ENCODE measurements at regions not wholly inside any gene's neighbourhood (a gene's known extent, or its start where the extent isn't known, plus 50 kb on each side); places are given as distances from the start of the nearest gene placed in this dataset.
A peak's percentile ranks its signal among the peaks of the same experiment; 100 is the strongest.

DNA sequence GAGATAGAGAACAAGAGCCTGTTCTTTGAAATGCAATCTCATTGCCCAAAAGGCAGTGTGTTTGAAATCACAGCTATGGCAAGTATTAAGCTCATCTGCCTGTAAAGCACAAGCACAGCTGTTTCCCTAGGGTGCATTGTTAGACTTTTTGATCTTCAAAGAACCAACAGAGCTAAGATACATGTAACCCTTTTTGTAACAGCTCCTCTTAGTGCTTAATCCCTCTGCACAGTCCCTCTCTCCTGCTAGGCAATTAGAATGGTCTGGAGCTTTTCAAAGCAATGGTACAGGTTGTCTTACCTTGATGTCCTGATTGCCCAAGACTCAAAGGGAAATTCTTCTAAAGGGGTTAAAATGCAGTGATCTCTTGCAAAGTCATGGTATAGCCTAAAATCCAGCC is 249.6 kb upstream of the CHRM2 start:
- no peak overlapping the region for H3K4me3 Mint-ChIP-seq
- no peak overlapping the region for H3K27ac Mint-ChIP-seq
- peaks cover 8% of the 10 kb centered on the region for H3K9me3 Mint-ChIP-seq
- peaks cover 4% of the 10 kb centered on the region; the same call in 1 of the 2 replicates for H3K36me3 Mint-ChIP-seq (ENCODE audit: low read depth)
- H3K4me1 Mint-ChIP-seq (ENCODE audit: low read depth), result peaks cover 10% of the 10 kb centered on the region; the same call in 1 of the 2 replicates
- no peak for DNase-seq
- TF ChIP-seq, protein P1, sequence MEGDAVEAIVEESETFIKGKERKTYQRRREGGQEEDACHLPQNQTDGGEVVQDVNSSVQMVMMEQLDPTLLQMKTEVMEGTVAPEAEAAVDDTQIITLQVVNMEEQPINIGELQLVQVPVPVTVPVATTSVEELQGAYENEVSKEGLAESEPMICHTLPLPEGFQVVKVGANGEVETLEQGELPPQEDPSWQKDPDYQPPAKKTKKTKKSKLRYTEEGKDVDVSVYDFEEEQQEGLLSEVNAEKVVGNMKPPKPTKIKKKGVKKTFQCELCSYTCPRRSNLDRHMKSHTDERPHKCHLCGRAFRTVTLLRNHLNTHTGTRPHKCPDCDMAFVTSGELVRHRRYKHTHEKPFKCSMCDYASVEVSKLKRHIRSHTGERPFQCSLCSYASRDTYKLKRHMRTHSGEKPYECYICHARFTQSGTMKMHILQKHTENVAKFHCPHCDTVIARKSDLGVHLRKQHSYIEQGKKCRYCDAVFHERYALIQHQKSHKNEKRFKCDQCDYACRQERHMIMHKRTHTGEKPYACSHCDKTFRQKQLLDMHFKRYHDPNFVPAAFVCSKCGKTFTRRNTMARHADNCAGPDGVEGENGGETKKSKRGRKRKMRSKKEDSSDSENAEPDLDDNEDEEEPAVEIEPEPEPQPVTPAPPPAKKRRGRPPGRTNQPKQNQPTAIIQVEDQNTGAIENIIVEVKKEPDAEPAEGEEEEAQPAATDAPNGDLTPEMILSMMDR (IDR thresholded peaks at IDR 0.05), result no peak
- H3K27me3 Mint-ChIP-seq (ENCODE audit: insufficient read depth), result peaks cover 4% of the 10 kb centered on the region; the same call in 1 of the 2 replicates

DNA sequence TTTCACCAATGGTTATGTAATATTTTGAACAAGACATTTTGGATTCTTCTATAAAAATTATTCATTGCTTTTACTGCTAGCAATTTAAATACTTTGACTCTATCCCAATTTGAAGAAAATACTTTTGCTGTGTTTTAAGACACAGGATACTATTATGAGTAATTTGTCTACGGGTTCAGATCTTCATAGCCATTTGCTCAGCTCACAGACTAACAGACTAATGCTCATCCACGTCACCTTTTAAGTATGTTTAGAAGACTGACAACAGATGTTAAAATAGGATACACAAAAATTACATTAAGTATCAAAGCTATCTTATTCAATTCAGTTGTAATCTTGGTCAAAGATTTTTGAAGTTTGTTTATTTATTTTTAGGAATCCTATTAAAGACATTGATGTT is 251.3 kb upstream of the CHRM2 start:
- H3K9me3 Mint-ChIP-seq, result peaks cover 16% of the 10 kb centered on the region
- peaks cover 4% of the 10 kb centered on the region; the same call in 1 of the 2 replicates for H3K27me3 Mint-ChIP-seq (ENCODE audit: insufficient read depth)
- peaks cover 4% of the 10 kb centered on the region; the same call in 1 of the 2 replicates for H3K36me3 Mint-ChIP-seq (ENCODE audit: low read depth)
- TF ChIP-seq, protein P1 (IDR thresholded peaks at IDR 0.05), result no peak
- H3K4me3 Mint-ChIP-seq, result peak overlapping the region; percentile 7; the same call in 1 of the 2 replicates
- H3K27ac Mint-ChIP-seq, result no peak overlapping the region
- DNase-seq, result no peak
- peaks cover 10% of the 10 kb centered on the region; the same call in 1 of the 2 replicates for H3K4me1 Mint-ChIP-seq (ENCODE audit: low read depth)

DNA sequence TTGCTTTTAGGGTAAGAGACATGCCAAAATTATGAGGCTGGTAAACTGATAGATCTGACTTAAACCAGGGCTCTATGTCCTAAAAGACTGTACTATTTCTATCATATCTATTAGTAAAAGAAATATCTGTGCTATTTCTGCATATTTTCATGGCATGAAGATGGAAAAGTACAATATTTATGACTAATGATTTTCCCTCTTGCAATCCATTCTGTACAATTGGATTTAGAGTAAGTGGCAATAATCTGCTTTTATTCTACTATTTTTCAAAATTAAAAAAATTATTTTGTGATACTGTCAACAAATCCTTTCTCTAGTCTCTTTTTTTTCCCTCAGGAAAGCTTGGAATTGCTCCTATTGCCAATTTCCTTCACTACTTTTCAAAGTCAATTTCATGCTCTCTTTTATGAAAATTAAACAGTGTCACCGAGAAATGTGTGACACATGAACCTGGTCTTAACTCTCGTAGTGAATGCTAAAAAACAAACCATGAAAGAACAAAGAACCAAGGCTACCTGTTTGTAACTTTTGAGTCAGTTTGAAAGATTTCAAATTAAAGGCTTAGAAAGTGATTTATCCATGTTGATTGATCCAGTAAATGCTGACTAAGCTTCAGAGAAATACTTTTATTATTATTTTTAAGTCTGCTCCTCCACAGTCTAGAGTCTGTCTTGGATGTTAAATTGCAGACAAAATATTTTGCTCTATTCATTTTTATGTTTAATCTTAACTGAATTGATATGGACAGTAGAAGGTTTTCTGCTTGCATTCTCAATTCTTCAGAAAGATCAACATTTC is 262.7 kb upstream of the CHRM2 start:
- Mint-ChIP-seq H3K27ac (no peak overlapping the region), H3K4me1 (ENCODE audit: low read depth) (no peaks in the 10 kb centered on the region), H3K36me3 (ENCODE audit: low read depth) (no peaks in the 10 kb centered on the region), H3K27me3 (ENCODE audit: insufficient read depth) (no peaks in the 10 kb centered on the region), H3K4me3 (no peak overlapping the region), H3K9me3 (peaks cover 8% of the 10 kb centered on the region; the same call in 1 of the 2 replicates)
- TF ChIP-seq, protein P1 (IDR thresholded peaks at IDR 0.05), result no peak
- no peak for DNase-seq

DNA sequence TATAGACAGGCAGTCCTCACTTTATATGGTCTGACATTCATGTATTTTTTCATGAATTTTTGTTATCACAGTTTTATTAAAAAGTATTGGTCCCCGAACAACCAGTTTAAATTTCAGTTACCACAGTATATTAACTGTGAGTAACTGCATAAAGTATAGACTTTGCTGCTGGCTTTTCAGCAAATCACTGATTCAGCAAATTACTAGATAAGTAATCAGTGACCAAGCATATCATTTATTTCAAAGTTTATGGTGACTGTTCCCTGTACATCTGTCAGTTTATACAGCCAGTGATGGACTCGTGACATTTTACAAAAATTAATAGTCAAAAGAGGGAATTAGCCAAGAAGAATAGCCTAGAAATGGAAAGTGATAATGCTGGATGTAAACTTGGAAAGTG is 266.7 kb upstream of the CHRM2 start:
- Mint-ChIP-seq H3K36me3 (ENCODE audit: low read depth) (no peaks in the 10 kb centered on the region), H3K4me1 (ENCODE audit: low read depth) (no peaks in the 10 kb centered on the region), H3K4me3 (no peak overlapping the region), H3K9me3 (peaks cover 16% of the 10 kb centered on the region), H3K27me3 (ENCODE audit: insufficient read depth) (no peaks in the 10 kb centered on the region), H3K27ac (no peak overlapping the region)
- no peak for DNase-seq
- TF ChIP-seq, protein P1 (IDR thresholded peaks at IDR 0.05), result no peak

DNA sequence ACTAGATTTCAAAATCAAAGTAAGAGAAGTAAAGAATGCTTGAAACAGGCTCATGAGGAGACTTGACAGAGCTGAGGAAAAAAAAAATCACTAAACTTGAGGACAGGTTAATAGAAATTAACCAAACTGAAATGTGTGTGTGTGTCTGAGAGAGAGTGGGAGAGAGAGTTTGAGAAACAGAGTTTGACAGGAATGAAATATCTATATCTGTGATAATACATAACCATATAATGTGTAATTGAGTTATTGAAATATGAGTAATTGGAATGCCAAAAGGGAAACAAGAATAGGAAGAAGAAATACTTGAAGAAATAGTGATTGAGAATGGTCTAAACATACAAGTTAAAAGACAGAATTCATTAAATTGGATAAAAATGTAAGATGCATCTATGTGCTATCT is 268.0 kb upstream of the CHRM2 start:
- Mint-ChIP-seq H3K27me3 (ENCODE audit: insufficient read depth) (no peaks in the 10 kb centered on the region), H3K27ac (no peak overlapping the region), H3K9me3 (peaks cover 16% of the 10 kb centered on the region), H3K36me3 (ENCODE audit: low read depth) (no peaks in the 10 kb centered on the region), H3K4me3 (no peak overlapping the region), H3K4me1 (ENCODE audit: low read depth) (peaks cover 5% of the 10 kb centered on the region; the same call in 1 of the 2 replicates)
- TF ChIP-seq, protein P1 (IDR thresholded peaks at IDR 0.05), result no peak
- DNase-seq, result no peak
